ENCODE measurements at regions not wholly inside any gene's neighbourhood (a gene's known extent, or its start where the extent isn't known, plus 50 kb on each side); places are given as distances from the start of the nearest gene placed in this dataset.

DNA sequence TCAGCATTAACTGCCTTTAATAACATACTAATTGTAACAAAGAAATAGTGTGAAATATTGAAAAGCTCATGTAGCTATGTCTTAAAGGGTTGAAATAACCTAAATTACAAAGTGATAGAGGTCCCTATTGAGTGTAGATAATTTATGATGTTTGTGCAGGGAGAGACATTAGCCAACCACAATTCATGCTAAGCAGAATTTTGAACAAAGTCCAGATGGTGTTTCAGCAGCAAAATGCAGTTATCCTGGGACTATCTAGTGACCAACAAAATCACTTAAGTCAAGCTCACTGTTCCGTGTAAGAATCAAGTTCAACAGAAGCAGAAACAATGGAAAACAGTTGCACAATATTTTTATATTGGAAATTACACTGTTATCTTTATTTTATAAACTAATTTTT, 218.5 kb downstream of the SIM1 start:
- Histone ChIP-seq H3K4me3 (ENCODE audit: low read depth, low read length) (no peak overlapping the region), H3K36me3 (ENCODE audit: control insufficient read depth, insufficient read depth, low read length) (no peaks in the 10 kb centered on the region), H3K9me3 (ENCODE audit: control insufficient read depth, insufficient read depth, low read depth, low read length) (no peaks in the 10 kb centered on the region), H3K9ac (ENCODE audit: low read length) (no peak overlapping the region), H3K4me1 (ENCODE audit: control insufficient read depth, insufficient read depth, low read length) (no peaks in the 10 kb centered on the region), H3K27me3 (ENCODE audit: control insufficient read depth, insufficient read depth, low read length) (no peaks in the 10 kb centered on the region), H3K27ac (ENCODE audit: low read depth, low read length) (no peak overlapping the region)

DNA sequence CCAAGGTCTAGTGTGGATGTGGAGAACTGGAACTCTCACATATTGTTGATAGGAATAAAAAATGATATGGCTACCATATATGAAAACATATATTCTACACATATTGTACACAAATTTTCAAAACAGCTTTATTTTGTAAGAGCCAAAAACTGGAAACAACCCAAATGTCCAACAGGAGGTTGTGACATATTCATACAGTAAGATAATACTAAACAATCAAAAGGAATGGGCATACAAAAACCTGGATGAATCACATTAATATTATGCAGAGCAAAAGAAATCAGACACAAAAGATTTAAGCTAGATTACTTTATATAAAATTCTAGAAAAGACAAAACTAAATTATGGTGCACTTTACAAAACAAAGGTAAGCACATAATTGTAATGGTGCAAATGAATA, 223.9 kb downstream of the SIM1 start:
- Histone ChIP-seq H3K36me3 (ENCODE audit: control insufficient read depth, insufficient read depth, low read length) (no peaks in the 10 kb centered on the region), H3K4me1 (ENCODE audit: control insufficient read depth, insufficient read depth, low read length) (peaks cover 7% of the 10 kb centered on the region; the same call in 1 of the 2 replicates), H3K27me3 (ENCODE audit: control insufficient read depth, insufficient read depth, low read length) (no peaks in the 10 kb centered on the region), H3K9me3 (ENCODE audit: control insufficient read depth, insufficient read depth, low read depth, low read length) (no peaks in the 10 kb centered on the region), H3K4me3 (ENCODE audit: low read depth, low read length) (no peak overlapping the region), H3K27ac (ENCODE audit: low read depth, low read length) (no peak overlapping the region), H3K9ac (ENCODE audit: low read length) (no peak overlapping the region)

DNA sequence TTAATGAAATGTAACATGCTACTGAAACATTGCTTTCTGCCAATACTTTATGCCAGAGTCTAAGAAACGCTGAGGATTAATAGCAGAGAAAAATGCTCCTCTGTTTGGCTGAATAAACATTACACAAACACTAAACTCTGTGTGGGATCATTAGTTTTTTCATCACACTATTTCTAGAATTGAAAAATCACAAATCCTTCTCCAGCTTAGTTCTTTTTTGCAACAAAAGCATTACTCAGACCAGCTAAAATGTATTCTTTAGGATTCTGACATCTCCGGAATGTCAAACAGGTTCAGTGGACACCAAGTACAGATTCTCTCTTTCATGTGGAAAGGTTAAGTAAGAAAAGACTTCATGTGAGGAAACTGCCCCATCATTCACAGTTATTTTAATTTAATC, 226.9 kb downstream of the SIM1 start:
- no peaks in the 10 kb centered on the region for H3K27me3 ChIP-seq (ENCODE audit: control insufficient read depth, insufficient read depth, low read length)
- no peaks in the 10 kb centered on the region for H3K9me3 ChIP-seq (ENCODE audit: control insufficient read depth, insufficient read depth, low read depth, low read length)
- H3K36me3 ChIP-seq (ENCODE audit: control insufficient read depth, insufficient read depth, low read length) = no peaks in the 10 kb centered on the region
- no peak overlapping the region for H3K9ac ChIP-seq (ENCODE audit: low read length)
- H3K4me3 ChIP-seq (ENCODE audit: low read depth, low read length) = no peak overlapping the region
- peaks cover 7% of the 10 kb centered on the region; the same call in 1 of the 2 replicates for H3K4me1 ChIP-seq (ENCODE audit: control insufficient read depth, insufficient read depth, low read length)
- H3K27ac ChIP-seq (ENCODE audit: low read depth, low read length) = no peak overlapping the region

DNA sequence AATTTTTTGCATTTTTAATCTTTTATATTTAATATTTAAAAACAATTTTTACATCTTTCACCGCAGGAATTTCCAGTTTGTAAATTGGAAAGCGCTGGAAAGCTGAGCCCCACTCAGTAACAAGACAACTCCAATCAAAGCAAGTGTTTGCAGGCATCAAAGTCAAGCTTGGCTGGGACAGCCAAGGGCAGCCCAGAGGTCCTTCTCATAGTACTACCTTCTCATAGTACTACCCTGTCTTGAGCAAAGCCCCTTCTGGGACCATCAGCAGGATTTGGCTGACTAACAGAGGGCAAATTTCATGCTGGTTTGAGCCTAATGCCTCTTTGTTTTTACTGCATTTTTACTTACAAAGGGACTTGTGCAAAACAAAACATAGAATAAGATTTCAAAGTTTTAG, 228.3 kb downstream of the SIM1 start:
- H3K4me3 ChIP-seq (ENCODE audit: low read depth, low read length) = no peak overlapping the region
- no peak overlapping the region for H3K9ac ChIP-seq (ENCODE audit: low read length)
- H3K27ac ChIP-seq (ENCODE audit: low read depth, low read length) = no peak overlapping the region
- H3K36me3 ChIP-seq (ENCODE audit: control insufficient read depth, insufficient read depth, low read length) = no peaks in the 10 kb centered on the region
- no peaks in the 10 kb centered on the region for H3K27me3 ChIP-seq (ENCODE audit: control insufficient read depth, insufficient read depth, low read length)
- H3K9me3 ChIP-seq (ENCODE audit: control insufficient read depth, insufficient read depth, low read depth, low read length) = no peaks in the 10 kb centered on the region
- peaks cover 7% of the 10 kb centered on the region; the same call in 1 of the 2 replicates for H3K4me1 ChIP-seq (ENCODE audit: control insufficient read depth, insufficient read depth, low read length)

DNA sequence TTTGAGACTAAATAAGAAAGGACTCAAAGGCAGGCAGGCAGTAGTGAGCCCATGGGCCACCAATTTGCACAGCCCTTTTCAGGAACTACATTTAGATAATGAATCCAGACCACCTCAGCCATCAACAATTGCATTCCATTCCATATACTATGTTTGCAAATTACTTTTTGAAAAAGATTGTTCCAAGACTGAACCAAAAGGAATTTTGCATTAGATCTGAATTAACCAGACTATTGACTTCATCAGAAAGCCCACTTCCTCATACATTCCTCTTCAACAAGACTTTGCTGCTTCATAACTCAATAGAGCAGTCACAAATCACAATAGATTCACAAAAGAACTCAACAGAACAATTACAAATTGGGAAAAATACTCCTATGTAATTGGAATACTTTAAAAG, 229.1 kb downstream of the SIM1 start:
- Histone ChIP-seq H3K27ac (ENCODE audit: low read depth, low read length) (no peak overlapping the region), H3K36me3 (ENCODE audit: control insufficient read depth, insufficient read depth, low read length) (no peaks in the 10 kb centered on the region), H3K9ac (ENCODE audit: low read length) (no peak overlapping the region), H3K27me3 (ENCODE audit: control insufficient read depth, insufficient read depth, low read length) (no peaks in the 10 kb centered on the region), H3K4me1 (ENCODE audit: control insufficient read depth, insufficient read depth, low read length) (peaks cover 11% of the 10 kb centered on the region), H3K9me3 (ENCODE audit: control insufficient read depth, insufficient read depth, low read depth, low read length) (no peaks in the 10 kb centered on the region), H3K4me3 (ENCODE audit: low read depth, low read length) (no peak overlapping the region)

DNA sequence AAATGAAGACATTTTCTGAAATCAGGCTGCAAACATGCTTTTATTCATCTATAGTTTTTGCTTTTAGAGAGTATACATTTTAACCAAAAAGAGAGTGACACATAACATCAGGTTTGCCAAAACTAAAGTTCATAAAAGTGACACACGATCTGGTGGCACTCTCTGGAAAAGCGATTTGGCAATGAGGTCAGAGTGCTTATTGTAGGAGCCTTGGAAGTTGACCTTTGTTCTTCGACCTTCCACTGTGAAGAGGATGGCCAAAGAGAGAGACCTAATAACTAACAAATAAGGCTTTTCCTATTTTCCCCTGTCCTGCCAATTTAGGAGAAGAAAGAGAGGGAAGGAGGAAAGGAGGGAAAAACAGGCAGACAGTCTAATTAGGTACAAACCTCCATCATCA, 230.1 kb downstream of the SIM1 start:
- Histone ChIP-seq H3K27ac (ENCODE audit: low read depth, low read length) (no peak overlapping the region), H3K9me3 (ENCODE audit: control insufficient read depth, insufficient read depth, low read depth, low read length) (no peaks in the 10 kb centered on the region), H3K36me3 (ENCODE audit: control insufficient read depth, insufficient read depth, low read length) (no peaks in the 10 kb centered on the region), H3K9ac (ENCODE audit: low read length) (no peak overlapping the region), H3K4me3 (ENCODE audit: low read depth, low read length) (no peak overlapping the region), H3K4me1 (ENCODE audit: control insufficient read depth, insufficient read depth, low read length) (peaks cover 17% of the 10 kb centered on the region), H3K27me3 (ENCODE audit: control insufficient read depth, insufficient read depth, low read length) (no peaks in the 10 kb centered on the region)

DNA sequence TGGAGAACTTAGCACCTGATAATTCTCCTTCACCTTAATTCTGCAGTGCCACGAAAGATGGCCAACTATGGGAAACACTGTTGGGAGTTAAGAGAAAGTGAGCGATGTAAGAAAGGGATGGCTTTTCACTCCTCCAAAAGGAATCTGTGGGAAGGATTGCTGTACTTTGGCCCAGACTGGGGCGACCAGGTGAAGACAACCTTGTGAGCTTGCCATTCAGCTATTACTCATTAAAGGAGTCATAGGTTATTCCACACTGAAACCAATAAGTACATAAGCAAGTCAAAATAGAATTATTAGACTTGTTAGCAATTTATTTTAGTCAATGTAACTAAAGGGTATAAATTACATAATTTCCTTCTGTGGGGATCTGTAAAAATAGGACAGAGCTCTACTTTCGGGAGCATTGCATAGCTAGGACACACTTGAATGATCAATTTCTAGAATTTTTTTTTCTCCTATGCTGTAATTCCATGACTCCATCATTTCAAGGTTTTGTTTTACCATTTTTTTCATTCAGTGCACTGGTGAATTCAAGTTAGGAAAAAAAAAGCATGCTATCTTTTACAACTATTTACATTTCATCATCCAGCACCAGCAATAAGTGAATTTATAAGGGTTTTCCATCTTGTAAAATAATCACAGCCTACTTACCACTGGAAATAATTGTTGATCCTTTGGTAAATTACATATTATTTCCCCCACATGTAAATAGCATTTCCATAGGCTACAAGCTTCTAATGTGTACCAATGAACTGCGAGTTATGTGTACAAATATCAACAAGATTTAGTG, 231.7 kb downstream of the SIM1 start:
- H3K9me3 ChIP-seq (ENCODE audit: control insufficient read depth, insufficient read depth, low read depth, low read length) = no peaks in the 10 kb centered on the region
- no peak overlapping the region for H3K27ac ChIP-seq (ENCODE audit: low read depth, low read length)
- H3K36me3 ChIP-seq (ENCODE audit: control insufficient read depth, insufficient read depth, low read length) = no peaks in the 10 kb centered on the region
- no peak overlapping the region for H3K4me3 ChIP-seq (ENCODE audit: low read depth, low read length)
- no peak overlapping the region for H3K9ac ChIP-seq (ENCODE audit: low read length)
- no peaks in the 10 kb centered on the region for H3K27me3 ChIP-seq (ENCODE audit: control insufficient read depth, insufficient read depth, low read length)
- peaks cover 23% of the 10 kb centered on the region for H3K4me1 ChIP-seq (ENCODE audit: control insufficient read depth, insufficient read depth, low read length)

DNA sequence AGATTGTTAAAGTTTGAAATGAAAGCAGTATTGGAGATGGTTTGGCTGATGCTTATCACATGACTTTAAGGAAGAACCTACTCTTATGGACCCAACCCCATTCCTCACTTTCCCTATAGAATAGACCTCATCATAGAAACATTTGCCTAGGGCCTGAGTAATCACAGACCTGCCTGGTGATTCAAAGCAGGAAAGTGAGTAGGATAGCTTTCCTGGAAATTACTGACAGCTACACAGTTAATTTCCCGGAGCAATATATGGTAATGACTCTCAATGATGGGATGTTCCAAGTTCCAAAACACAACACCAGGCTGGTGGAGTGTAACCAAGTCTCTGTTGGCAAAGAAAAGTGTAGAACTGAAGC, 233.8 kb downstream of the SIM1 start:
- Histone ChIP-seq H3K27ac (ENCODE audit: low read depth, low read length) (no peak overlapping the region), H3K27me3 (ENCODE audit: control insufficient read depth, insufficient read depth, low read length) (no peaks in the 10 kb centered on the region), H3K9me3 (ENCODE audit: control insufficient read depth, insufficient read depth, low read depth, low read length) (no peaks in the 10 kb centered on the region), H3K4me3 (ENCODE audit: low read depth, low read length) (no peak overlapping the region), H3K4me1 (ENCODE audit: control insufficient read depth, insufficient read depth, low read length) (peaks cover 16% of the 10 kb centered on the region), H3K9ac (ENCODE audit: low read length) (no peak overlapping the region), H3K36me3 (ENCODE audit: control insufficient read depth, insufficient read depth, low read length) (no peaks in the 10 kb centered on the region)

DNA sequence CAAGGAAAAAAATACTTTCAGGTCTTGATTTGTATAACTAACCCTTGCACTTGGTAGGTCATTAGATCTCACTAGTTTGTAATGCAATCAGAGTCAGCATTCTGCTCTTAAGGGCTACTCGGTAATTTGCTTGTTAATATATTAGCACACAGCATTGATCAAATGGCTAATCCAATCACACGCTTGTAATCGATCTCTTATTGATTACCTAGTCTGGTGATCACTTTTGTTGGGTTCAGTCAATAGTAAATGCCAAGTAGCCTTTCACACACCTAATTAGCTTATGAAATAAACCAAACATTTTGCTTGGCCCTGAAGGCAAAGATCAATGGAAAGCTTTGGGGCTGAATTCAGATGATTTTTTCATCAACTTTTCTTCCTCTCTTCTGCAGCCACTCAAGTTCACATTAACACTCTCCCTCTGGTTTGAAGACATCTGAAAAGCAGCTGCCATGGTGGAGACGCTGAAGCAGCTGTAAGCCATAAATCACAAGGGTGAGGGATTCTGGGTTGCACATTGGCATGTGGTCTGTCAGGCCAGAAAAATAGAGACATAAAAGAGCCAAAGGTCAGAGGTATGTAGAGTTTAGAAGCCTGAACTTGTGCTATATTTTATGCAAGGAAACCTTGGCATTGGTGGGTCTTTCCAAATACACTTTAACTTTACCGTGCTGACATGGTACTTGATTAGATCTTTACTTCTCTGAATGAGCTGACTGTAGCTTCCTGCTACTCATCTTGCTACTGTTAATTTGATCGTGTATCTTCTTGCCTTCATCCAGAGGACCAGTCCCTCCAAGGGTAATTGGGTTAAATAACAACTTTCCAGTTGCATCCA, 234.4 kb downstream of the SIM1 start:
- Histone ChIP-seq H3K4me3 (ENCODE audit: low read depth, low read length) (no peak overlapping the region), H3K27me3 (ENCODE audit: control insufficient read depth, insufficient read depth, low read length) (no peaks in the 10 kb centered on the region), H3K9ac (ENCODE audit: low read length) (no peak overlapping the region), H3K4me1 (ENCODE audit: control insufficient read depth, insufficient read depth, low read length) (peaks cover 16% of the 10 kb centered on the region), H3K27ac (ENCODE audit: low read depth, low read length) (no peak overlapping the region), H3K9me3 (ENCODE audit: control insufficient read depth, insufficient read depth, low read depth, low read length) (no peaks in the 10 kb centered on the region), H3K36me3 (ENCODE audit: control insufficient read depth, insufficient read depth, low read length) (no peaks in the 10 kb centered on the region)

DNA sequence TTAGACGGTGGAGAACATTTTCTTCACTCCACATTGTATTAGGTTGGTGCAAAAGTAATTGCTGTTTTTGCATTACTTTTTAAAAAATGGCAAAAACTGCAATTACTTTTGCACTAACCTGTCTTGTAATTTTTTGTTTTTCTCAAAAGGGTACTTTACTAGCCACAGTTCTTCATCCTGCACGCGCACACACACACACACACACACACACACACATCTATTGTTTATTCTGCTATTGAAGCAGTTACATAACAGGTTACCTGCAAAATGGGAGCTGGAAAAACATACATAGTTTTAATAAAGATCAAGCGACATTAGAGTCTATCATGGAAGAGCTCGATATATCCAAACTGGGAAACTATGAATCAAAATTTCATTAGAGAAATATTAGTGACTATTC, 235.2 kb downstream of the SIM1 start:
- peak overlapping the region; percentile 52 for H3K4me3 ChIP-seq (ENCODE audit: low read depth, low read length)
- H3K36me3 ChIP-seq (ENCODE audit: control insufficient read depth, insufficient read depth, low read length) = no peaks in the 10 kb centered on the region
- no peak overlapping the region for H3K27ac ChIP-seq (ENCODE audit: low read depth, low read length)
- H3K9ac ChIP-seq (ENCODE audit: low read length) = no peak overlapping the region
- no peaks in the 10 kb centered on the region for H3K9me3 ChIP-seq (ENCODE audit: control insufficient read depth, insufficient read depth, low read depth, low read length)
- no peaks in the 10 kb centered on the region for H3K27me3 ChIP-seq (ENCODE audit: control insufficient read depth, insufficient read depth, low read length)
- H3K4me1 ChIP-seq (ENCODE audit: control insufficient read depth, insufficient read depth, low read length) = peaks cover 16% of the 10 kb centered on the region

DNA sequence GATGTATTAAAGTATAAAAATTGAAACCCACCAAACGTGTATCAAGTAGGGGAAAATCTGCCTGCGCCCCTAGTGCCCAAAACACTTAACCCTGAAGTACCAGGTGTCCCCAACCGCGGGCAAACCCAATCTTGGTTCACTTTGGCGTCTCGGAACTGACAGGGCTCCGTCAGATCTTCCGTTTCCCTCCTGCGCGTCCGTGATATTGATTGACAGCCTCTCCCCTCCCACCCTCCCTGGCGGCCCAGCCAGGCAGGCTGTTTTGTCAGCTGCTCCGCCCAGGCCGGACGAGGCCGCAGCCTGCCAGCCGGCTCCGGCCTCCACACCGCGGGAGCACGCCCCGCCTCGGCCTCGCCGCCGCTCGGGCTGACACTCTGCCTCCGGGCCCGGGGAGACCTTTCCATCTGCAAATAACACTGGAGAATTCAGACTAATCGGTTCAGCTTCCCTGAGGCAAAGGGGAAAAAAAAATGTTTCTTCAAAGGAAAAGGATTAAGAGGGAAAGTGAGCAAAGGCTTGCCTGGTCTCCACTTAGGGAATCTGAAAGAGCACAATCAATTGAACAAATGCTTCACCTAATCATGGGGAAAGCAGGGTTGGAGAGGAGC, 234.9 kb upstream of the MCHR2 start:
- H3K4me3 ChIP-seq (ENCODE audit: low read depth, low read length) = peak overlapping the region; percentile 52

More for the DNA sequence above, 234.9 kb upstream of the MCHR2 start:
- peak overlapping the region; percentile 67 for H3K9ac ChIP-seq (ENCODE audit: low read length)
- no peaks in the 10 kb centered on the region for H3K27me3 ChIP-seq (ENCODE audit: control insufficient read depth, insufficient read depth, low read length)
- H3K4me1 ChIP-seq (ENCODE audit: control insufficient read depth, insufficient read depth, low read length) = peaks cover 16% of the 10 kb centered on the region
- no peaks in the 10 kb centered on the region for H3K9me3 ChIP-seq (ENCODE audit: control insufficient read depth, insufficient read depth, low read depth, low read length)
- H3K27ac ChIP-seq (ENCODE audit: low read depth, low read length) = no peak overlapping the region
- no peaks in the 10 kb centered on the region for H3K36me3 ChIP-seq (ENCODE audit: control insufficient read depth, insufficient read depth, low read length)
